ENCODE measurements at regions not wholly inside any gene's neighbourhood (a gene's known extent, or its start where the extent isn't known, plus 50 kb on each side); places are given as distances from the start of the nearest gene placed in this dataset.
A peak's percentile ranks its signal among the peaks of the same experiment; 100 is the strongest.

DNA sequence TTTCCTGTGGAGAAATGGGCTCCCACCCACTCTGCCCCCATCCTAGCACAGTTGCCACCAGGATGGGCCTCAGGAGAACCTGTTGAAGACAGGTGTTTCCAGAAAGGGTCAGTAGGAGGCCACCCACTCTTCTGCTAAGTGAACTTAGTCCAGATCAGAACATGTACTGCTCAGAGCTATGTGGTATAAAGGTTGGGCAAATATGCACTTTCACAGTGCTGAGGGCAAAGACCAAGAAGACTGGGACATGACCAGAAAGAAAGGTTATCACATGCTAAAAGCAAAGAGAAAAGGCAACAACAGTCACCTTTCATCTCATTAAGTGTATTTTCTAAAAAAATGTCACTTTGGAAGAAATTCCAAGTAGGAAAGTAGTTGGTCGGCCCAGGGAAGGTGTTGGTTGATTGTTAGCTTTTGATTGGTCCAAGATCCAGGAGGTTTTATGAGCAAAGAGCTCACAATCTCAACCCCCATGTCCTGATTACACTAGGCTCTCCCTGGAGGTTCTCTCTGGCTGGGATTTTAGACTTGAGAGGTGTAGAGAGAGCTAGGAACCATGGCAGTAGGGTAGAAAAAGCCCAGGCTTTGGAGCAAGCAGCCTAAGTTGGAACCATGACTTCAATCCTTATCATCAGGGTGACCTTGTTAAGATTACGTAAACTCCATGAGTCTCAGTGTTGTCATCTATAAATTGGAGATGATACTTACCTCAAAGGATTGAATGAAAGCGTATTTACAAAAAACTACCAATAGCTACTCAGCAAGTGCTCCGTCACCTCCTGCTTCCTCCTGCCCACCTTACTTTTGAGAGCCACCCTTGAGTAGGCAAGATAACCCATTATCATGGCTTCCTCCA is 102.6 kb downstream of the GLUL start (continued):
- TF ChIP-seq MEIS2 (CRISPR knock-in tag; IDR thresholded peaks at IDR 0.05), result 0 out of 2 replicates have a peak, but pooled peaks have one; percentile 46
- TF ChIP-seq ZNF782 (CRISPR knock-in tag; IDR thresholded peaks at IDR 0.05; ENCODE audit: borderline replicate concordance), result no peak
- no peak for TF ChIP-seq ZBTB38 (CRISPR knock-in tag; IDR thresholded peaks at IDR 0.05)
- TF ChIP-seq RBAK (CRISPR knock-in tag; IDR thresholded peaks at IDR 0.05), result no peak
- TF ChIP-seq ZNF839 (CRISPR knock-in tag; IDR thresholded peaks at IDR 0.05; ENCODE audit: borderline replicate concordance), result no peak
- TF ChIP-seq ZBTB3 (CRISPR knock-in tag; IDR thresholded peaks at IDR 0.05; ENCODE audit: borderline replicate concordance, low read depth), result no peak
- TF ChIP-seq ZNF850 (CRISPR knock-in tag; conservative IDR thresholded peaks at IDR 0.05), result no peak
- no peak for TF ChIP-seq MATR3 (CRISPR knock-in tag; IDR thresholded peaks at IDR 0.05)
- TF ChIP-seq ZNF317 (CRISPR knock-in tag; IDR thresholded peaks at IDR 0.05), result peak; percentile 43; the same call in 1 of the 2 replicates
- TF ChIP-seq, protein P1, sequence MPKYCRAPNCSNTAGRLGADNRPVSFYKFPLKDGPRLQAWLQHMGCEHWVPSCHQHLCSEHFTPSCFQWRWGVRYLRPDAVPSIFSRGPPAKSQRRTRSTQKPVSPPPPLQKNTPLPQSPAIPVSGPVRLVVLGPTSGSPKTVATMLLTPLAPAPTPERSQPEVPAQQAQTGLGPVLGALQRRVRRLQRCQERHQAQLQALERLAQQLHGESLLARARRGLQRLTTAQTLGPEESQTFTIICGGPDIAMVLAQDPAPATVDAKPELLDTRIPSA (CRISPR knock-in tag; IDR thresholded peaks at IDR 0.05; ENCODE audit: borderline replicate concordance), result no peak
- TF ChIP-seq THRA (CRISPR knock-in tag; IDR thresholded peaks at IDR 0.05; ENCODE audit: borderline replicate concordance), result peak; percentile 90
- 0 out of 2 replicates have a peak, but pooled peaks have one; percentile 56 for TF ChIP-seq ZNF878 (CRISPR knock-in tag; IDR thresholded peaks at IDR 0.05)
- no peak for TF ChIP-seq CC2D1A (CRISPR knock-in tag; IDR thresholded peaks at IDR 0.05)
- TF ChIP-seq, protein P2, sequence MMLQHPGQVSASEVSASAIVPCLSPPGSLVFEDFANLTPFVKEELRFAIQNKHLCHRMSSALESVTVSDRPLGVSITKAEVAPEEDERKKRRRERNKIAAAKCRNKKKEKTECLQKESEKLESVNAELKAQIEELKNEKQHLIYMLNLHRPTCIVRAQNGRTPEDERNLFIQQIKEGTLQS (CRISPR knock-in tag; IDR thresholded peaks at IDR 0.05), result no peak; the same call in 1 of the 2 replicates
- TF ChIP-seq HIVEP1 (CRISPR knock-in tag; IDR thresholded peaks at IDR 0.05), result no peak
- no peak for TF ChIP-seq HNRNPUL1 (IDR thresholded peaks at IDR 0.05; ENCODE audit: low read depth, low read length)
- TF ChIP-seq FOXK1 (CRISPR knock-in tag; IDR thresholded peaks at IDR 0.05; ENCODE audit: borderline replicate concordance, low read depth), result peak; percentile 61; the same call in 1 of the 2 replicates
- no peak for TF ChIP-seq ZNF703 (CRISPR knock-in tag; IDR thresholded peaks at IDR 0.05; ENCODE audit: borderline replicate concordance)
- TF ChIP-seq ZFP41 (CRISPR knock-in tag; IDR thresholded peaks at IDR 0.05; ENCODE audit: borderline replicate concordance), result no peak
- no peak for TF ChIP-seq EED (CRISPR knock-in tag; IDR thresholded peaks at IDR 0.05)
- no peak for TF ChIP-seq MAF1 (CRISPR knock-in tag; IDR thresholded peaks at IDR 0.05; ENCODE audit: borderline replicate concordance)
- TF ChIP-seq PHF5A (CRISPR knock-in tag; IDR thresholded peaks at IDR 0.05; ENCODE audit: low read depth, unreplicated experiment), result no peak
- no peak for TF ChIP-seq ZNF326 (CRISPR knock-in tag; IDR thresholded peaks at IDR 0.05; ENCODE audit: borderline replicate concordance)
- TF ChIP-seq MAFF (IDR thresholded peaks at IDR 0.05; ENCODE audit: low read depth, low read length), result no peak
- TF ChIP-seq ZNF350 (CRISPR knock-in tag; IDR thresholded peaks at IDR 0.05; ENCODE audit: borderline replicate concordance, low read depth), result no peak
- TF ChIP-seq ZNF441 (CRISPR knock-in tag; IDR thresholded peaks at IDR 0.05; ENCODE audit: borderline replicate concordance), result no peak
- peak in 1 of 2 experiments; percentile 38; a peak in 1 of 4 replicates for TF ChIP-seq KLF16 (CRISPR knock-in tag; IDR thresholded peaks at IDR 0.05)
- TF ChIP-seq SIN3A (IDR thresholded peaks at IDR 0.05; ENCODE audit: borderline replicate concordance, low read depth, low read length), result no peak
